Liver (tissue), 8 donors: ENCODE measurements at regions not wholly inside any gene's neighbourhood (a gene's known extent, or its start where the extent isn't known, plus 50 kb on each side); places are given as distances from the start of the nearest gene placed in this dataset.

Experiments used
- DNase-seq: peaks from one replicate; pipeline ENCODE4 v3.0.0-alpha.2; 2017; ENCODE audit warnings: low spot score
- H3K27ac ChIP-seq, 2 donors: one replicate each; pipeline ENCODE4 v1.7.0; 2013; ENCODE audit warnings: inconsistent platforms in 2 of 2, low read length in 2 of 2, control low read depth in 1 of 2, low read depth in 1 of 2, mild to moderate bottlenecking in 1 of 2
- H3K27me3 ChIP-seq, 4 donors: one replicate each; pipeline versions ENCODE4 v1.6.1 to v1.7.0; 2013; ENCODE audit warnings: low read length in 3 of 4, inconsistent platforms in 1 of 4, mild to moderate bottlenecking in 1 of 4, moderate library complexity in 1 of 4; ENCODE audit not compliant: control insufficient read depth in 4 of 4, insufficient read depth in 4 of 4
- H3K36me3 ChIP-seq, 4 donors: one replicate each; pipeline versions ENCODE4 v1.6.1 to v1.7.0; 2013; ENCODE audit warnings: low read length in 3 of 4, mild to moderate bottlenecking in 3 of 4, low read depth in 1 of 4, moderate library complexity in 1 of 4; ENCODE audit not compliant: control insufficient read depth in 4 of 4, insufficient read depth in 3 of 4
- H3K4me1 ChIP-seq, 4 donors: one replicate each; pipeline versions ENCODE4 v1.6.1 to v1.7.0; 2013; ENCODE audit warnings: low read length in 3 of 4, mild to moderate bottlenecking in 3 of 4, moderate library complexity in 1 of 4; ENCODE audit not compliant: control insufficient read depth in 4 of 4, insufficient read depth in 4 of 4
- H3K4me3 ChIP-seq, 3 donors: one replicate each; pipeline versions ENCODE4 v1.6.1 to v1.7.0; 2013; ENCODE audit warnings: low read length in 3 of 3, control low read depth in 1 of 3, low read depth in 1 of 3, mild to moderate bottlenecking in 1 of 3
- H3K9ac ChIP-seq, 2 donors: one replicate each; pipeline ENCODE4 v1.7.0; 2013; ENCODE audit warnings: low read length in 2 of 2, mild to moderate bottlenecking in 2 of 2, moderate library complexity in 2 of 2, control low read depth in 1 of 2, low read depth in 1 of 2
- H3K9me3 ChIP-seq, 4 donors: one replicate each; pipeline versions ENCODE4 v1.6.1 to v1.7.0; 2013; ENCODE audit warnings: low read length in 3 of 4; ENCODE audit not compliant: control insufficient read depth in 4 of 4
- EGR1 ChIP-seq, 2 donors: IDR thresholded peaks; 2 replicates each; pipeline ENCODE4 v1.6.1; 2016 to 2018; ENCODE audit warnings: antibody characterized with exemption in 2 of 2, low read depth in 2 of 2
- FOXA1 ChIP-seq: IDR thresholded peaks from 2 replicates; pipeline ENCODE4 v1.6.1; 2016; ENCODE audit warnings: antibody characterized with exemption
- FOXA2 ChIP-seq: IDR thresholded peaks from 2 replicates; pipeline ENCODE4 v1.6.1; 2016; ENCODE audit warnings: antibody characterized with exemption
- GABPA ChIP-seq, 2 donors: IDR thresholded peaks in 1 of 2; conservative IDR thresholded peaks in 1 of 2; 2 replicates each; pipeline ENCODE4 v1.6.1; 2016; ENCODE audit warnings: antibody characterized with exemption in 2 of 2, mild to moderate bottlenecking in 1 of 2, moderate library complexity in 1 of 2
- HNF4A ChIP-seq, 2 donors: conservative IDR thresholded peaks; 2 replicates each; pipeline ENCODE4 v1.6.1; 2016; ENCODE audit warnings: antibody characterized with exemption in 2 of 2, mild to moderate bottlenecking in 2 of 2
- HNF4G ChIP-seq: IDR thresholded peaks from 2 replicates; pipeline ENCODE4 v1.6.1; 2016; ENCODE audit warnings: antibody characterized with exemption
- JUND ChIP-seq, 2 donors: IDR thresholded peaks; 2 replicates each; pipeline ENCODE4 v1.6.1; 2016; ENCODE audit warnings: antibody characterized with exemption in 2 of 2
- NR2F2 ChIP-seq: IDR thresholded peaks from 2 replicates; pipeline ENCODE4 v1.6.1; 2016; ENCODE audit warnings: antibody characterized with exemption
- RAD21 ChIP-seq, 2 donors: IDR thresholded peaks; 2 replicates each; pipeline ENCODE4 v1.6.1; 2016; ENCODE audit warnings: antibody characterized with exemption in 2 of 2, mild to moderate bottlenecking in 2 of 2
- RXRA ChIP-seq, 2 donors: IDR thresholded peaks; 2 replicates each; pipeline ENCODE4 v1.6.1; 2017 to 2018; ENCODE audit warnings: antibody characterized with exemption in 2 of 2, mild to moderate bottlenecking in 1 of 2
- SP1 ChIP-seq: IDR thresholded peaks from 2 replicates; pipeline ENCODE4 v1.6.1; 2018; ENCODE audit warnings: antibody characterized with exemption, mild to moderate bottlenecking
- TAF1 ChIP-seq: conservative IDR thresholded peaks from 2 replicates; pipeline ENCODE4 v1.6.1; 2016; ENCODE audit warnings: antibody characterized with exemption, mild to moderate bottlenecking
- YY1 ChIP-seq: IDR thresholded peaks from 2 replicates; pipeline ENCODE4 v1.6.1; 2016; ENCODE audit warnings: antibody characterized with exemption, mild to moderate bottlenecking
- WGBS: extraction: QIAGEN DNeasy Blood & Tissue Kit; methylation state at CpG from one replicate; pipeline ENCODE4 v1.1.7; 2013; 5-methylcytosine and 5-hydroxymethylcytosine counted together
- TF ChIP-seq, protein P1 (sequence below): fragments of 150-350 bp; IDR thresholded peaks from 2 replicates; pipeline ENCODE4 v1.5.1; 2017; ENCODE audit warnings: improper control_type of control experiment, low read depth, low read length; ENCODE audit not compliant: missing input control
- TF ChIP-seq, protein P2 (sequence below): IDR thresholded peaks from 2 replicates; pipeline ENCODE4 v1.6.1; 2016; ENCODE audit warnings: antibody characterized with exemption, mild to moderate bottlenecking
- TF ChIP-seq, protein P3 (sequence below): IDR thresholded peaks from 2 replicates; pipeline ENCODE4 v1.6.1; 2016; ENCODE audit warnings: antibody characterized with exemption
- TF ChIP-seq, protein P4 (sequence below): IDR thresholded peaks from 2 replicates; pipeline ENCODE4 v1.6.1; 2016; ENCODE audit warnings: antibody characterized with exemption
- TF ChIP-seq, protein P5 (sequence below): IDR thresholded peaks from 2 replicates; pipeline ENCODE4 v1.6.1; 2016; ENCODE audit warnings: antibody characterized with exemption
- donor health status: healthy.
- donor health status: healthy.
- donor health status: healthy.
- donor health status: healthy.
- donor health status: healthy.

DNA sequence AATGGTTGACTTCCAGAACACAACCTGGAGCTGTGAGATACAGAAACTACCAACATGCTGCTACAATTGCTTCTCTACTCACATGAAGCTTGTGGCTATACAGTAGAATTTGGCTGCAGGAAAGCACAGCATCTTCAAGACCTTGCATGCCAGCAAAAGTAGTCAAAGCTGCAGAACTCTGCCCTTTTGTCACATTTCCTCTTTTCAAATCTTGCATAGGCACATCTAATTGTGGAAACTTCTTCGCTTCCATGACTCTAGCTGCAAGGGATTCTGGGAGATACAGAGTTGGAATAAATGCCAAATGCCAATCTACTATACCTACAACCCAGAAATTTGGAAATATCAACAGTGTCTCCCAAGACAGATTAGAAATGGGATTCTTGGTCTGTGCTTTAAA, 462.2 kb downstream of the FOXO1 start:
- no peak for DNase-seq
- H3K9me3 ChIP-seq = peaks cover 0 to 5% (median 3%) of the 10 kb centered on the region in 4 donors
- H3K36me3 ChIP-seq = no peaks in the 10 kb centered on the region
- no peak overlapping the region for H3K4me3 ChIP-seq
- H3K9ac ChIP-seq = no peak overlapping the region
- H3K4me1 ChIP-seq = no peaks in the 10 kb centered on the region
- H3K27me3 ChIP-seq = no peaks in the 10 kb centered on the region
- TF ChIP-seq GABPA (IDR thresholded peaks at IDR 0.05 in 1 of 2, conservative IDR thresholded peaks at IDR 0.05 in 1 of 2) (no peak), RXRA (IDR thresholded peaks at IDR 0.05) (no peak), FOXA1 (no peak), TAF1 (no peak), YY1 (no peak), EGR1 (IDR thresholded peaks at IDR 0.05; ENCODE audit: low read depth in 2 of 2) (no peak), SP1 (no peak), FOXA2 (no peak), RAD21 (IDR thresholded peaks at IDR 0.05) (no peak), HNF4A (conservative IDR thresholded peaks at IDR 0.05) (no peak), JUND (IDR thresholded peaks at IDR 0.05) (no peak), HNF4G (no peak), NR2F2 (no peak)
- TF ChIP-seq, protein P1, sequence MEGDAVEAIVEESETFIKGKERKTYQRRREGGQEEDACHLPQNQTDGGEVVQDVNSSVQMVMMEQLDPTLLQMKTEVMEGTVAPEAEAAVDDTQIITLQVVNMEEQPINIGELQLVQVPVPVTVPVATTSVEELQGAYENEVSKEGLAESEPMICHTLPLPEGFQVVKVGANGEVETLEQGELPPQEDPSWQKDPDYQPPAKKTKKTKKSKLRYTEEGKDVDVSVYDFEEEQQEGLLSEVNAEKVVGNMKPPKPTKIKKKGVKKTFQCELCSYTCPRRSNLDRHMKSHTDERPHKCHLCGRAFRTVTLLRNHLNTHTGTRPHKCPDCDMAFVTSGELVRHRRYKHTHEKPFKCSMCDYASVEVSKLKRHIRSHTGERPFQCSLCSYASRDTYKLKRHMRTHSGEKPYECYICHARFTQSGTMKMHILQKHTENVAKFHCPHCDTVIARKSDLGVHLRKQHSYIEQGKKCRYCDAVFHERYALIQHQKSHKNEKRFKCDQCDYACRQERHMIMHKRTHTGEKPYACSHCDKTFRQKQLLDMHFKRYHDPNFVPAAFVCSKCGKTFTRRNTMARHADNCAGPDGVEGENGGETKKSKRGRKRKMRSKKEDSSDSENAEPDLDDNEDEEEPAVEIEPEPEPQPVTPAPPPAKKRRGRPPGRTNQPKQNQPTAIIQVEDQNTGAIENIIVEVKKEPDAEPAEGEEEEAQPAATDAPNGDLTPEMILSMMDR = no peak
- TF ChIP-seq, protein P2, sequence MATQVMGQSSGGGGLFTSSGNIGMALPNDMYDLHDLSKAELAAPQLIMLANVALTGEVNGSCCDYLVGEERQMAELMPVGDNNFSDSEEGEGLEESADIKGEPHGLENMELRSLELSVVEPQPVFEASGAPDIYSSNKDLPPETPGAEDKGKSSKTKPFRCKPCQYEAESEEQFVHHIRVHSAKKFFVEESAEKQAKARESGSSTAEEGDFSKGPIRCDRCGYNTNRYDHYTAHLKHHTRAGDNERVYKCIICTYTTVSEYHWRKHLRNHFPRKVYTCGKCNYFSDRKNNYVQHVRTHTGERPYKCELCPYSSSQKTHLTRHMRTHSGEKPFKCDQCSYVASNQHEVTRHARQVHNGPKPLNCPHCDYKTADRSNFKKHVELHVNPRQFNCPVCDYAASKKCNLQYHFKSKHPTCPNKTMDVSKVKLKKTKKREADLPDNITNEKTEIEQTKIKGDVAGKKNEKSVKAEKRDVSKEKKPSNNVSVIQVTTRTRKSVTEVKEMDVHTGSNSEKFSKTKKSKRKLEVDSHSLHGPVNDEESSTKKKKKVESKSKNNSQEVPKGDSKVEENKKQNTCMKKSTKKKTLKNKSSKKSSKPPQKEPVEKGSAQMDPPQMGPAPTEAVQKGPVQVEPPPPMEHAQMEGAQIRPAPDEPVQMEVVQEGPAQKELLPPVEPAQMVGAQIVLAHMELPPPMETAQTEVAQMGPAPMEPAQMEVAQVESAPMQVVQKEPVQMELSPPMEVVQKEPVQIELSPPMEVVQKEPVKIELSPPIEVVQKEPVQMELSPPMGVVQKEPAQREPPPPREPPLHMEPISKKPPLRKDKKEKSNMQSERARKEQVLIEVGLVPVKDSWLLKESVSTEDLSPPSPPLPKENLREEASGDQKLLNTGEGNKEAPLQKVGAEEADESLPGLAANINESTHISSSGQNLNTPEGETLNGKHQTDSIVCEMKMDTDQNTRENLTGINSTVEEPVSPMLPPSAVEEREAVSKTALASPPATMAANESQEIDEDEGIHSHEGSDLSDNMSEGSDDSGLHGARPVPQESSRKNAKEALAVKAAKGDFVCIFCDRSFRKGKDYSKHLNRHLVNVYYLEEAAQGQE = no peak
- TF ChIP-seq, protein P3, sequence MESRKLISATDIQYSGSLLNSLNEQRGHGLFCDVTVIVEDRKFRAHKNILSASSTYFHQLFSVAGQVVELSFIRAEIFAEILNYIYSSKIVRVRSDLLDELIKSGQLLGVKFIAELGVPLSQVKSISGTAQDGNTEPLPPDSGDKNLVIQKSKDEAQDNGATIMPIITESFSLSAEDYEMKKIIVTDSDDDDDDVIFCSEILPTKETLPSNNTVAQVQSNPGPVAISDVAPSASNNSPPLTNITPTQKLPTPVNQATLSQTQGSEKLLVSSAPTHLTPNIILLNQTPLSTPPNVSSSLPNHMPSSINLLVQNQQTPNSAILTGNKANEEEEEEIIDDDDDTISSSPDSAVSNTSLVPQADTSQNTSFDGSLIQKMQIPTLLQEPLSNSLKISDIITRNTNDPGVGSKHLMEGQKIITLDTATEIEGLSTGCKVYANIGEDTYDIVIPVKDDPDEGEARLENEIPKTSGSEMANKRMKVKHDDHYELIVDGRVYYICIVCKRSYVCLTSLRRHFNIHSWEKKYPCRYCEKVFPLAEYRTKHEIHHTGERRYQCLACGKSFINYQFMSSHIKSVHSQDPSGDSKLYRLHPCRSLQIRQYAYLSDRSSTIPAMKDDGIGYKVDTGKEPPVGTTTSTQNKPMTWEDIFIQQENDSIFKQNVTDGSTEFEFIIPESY = no peak
- TF ChIP-seq, protein P4, sequence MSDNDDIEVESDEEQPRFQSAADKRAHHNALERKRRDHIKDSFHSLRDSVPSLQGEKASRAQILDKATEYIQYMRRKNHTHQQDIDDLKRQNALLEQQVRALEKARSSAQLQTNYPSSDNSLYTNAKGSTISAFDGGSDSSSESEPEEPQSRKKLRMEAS = no peak
- H3K27ac ChIP-seq = no peak overlapping the region
- 92% methylated on average over 1 of the region's 1 CpG for WGBS

DNA sequence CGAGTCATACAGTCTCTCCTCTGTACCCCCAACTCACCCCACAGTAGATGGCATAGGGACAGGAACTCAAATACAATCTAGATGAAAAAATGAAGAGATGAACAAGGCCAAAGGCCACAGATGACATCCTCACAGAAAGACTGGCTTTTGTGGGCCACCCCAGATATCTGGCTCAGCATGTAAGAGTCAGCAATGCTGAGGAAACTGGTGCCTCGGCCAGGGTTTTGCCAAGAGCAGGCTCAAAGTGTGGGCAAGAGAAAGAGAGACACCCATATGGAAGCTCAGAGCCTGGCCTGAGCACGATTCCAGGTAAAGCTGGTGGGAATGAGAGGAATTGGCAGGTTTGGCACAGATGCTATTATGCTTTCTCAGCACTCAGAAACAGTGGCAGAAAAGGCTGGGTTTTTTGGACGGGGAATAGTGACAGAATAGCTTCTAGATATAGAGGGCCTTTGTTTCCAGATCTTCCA, 460.6 kb downstream of the FOXO1 start:
- Histone ChIP-seq H3K27ac (peak overlapping the region in 1 of 2 donors; percentile 6), H3K36me3 (no peaks in the 10 kb centered on the region), H3K4me1 (no peaks in the 10 kb centered on the region), H3K27me3 (no peaks in the 10 kb centered on the region), H3K9ac (no peak overlapping the region), H3K4me3 (no peak overlapping the region), H3K9me3 (peaks cover 0 to 5% (median 3%) of the 10 kb centered on the region in 4 donors)
- 89% methylated on average over 4 of the region's 4 CpGs for whole genome bisulfite sequencing
- TF ChIP-seq, protein P3 = no peak
- TF ChIP-seq, protein P4 = no peak
- TF ChIP-seq JUND (IDR thresholded peaks at IDR 0.05) = no peak
- TF ChIP-seq, protein P2 = no peak
- TF ChIP-seq, protein P5, sequence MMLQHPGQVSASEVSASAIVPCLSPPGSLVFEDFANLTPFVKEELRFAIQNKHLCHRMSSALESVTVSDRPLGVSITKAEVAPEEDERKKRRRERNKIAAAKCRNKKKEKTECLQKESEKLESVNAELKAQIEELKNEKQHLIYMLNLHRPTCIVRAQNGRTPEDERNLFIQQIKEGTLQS = no peak
- no peak for TF ChIP-seq SP1
- no peak for DNase-seq
